ENCODE measurements at regions not wholly inside any gene's neighbourhood (a gene's known extent, or its start where the extent isn't known, plus 50 kb on each side); places are given as distances from the start of the nearest gene placed in this dataset.

DNA sequence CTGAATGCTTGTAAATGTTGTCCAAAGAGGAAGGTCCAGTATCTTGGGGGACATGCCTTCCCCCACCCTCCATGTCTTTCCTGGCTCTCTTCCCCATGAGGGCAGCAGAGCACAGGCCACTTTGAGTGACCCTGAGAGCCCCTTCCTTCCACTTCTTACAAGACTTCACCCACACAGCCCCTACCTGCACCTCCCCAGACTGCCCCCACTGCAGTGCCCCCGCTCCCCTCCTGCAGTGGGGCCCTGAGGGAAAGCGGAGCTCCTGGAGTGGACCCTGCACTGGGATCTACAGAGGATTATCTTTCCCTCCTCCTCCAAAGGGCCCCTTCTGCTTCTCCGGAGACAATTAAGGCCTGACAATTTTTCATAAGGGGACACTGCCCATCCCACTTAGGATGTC, 326.8 kb downstream of the TCERG1L start:
- TF ChIP-seq, protein P1, sequence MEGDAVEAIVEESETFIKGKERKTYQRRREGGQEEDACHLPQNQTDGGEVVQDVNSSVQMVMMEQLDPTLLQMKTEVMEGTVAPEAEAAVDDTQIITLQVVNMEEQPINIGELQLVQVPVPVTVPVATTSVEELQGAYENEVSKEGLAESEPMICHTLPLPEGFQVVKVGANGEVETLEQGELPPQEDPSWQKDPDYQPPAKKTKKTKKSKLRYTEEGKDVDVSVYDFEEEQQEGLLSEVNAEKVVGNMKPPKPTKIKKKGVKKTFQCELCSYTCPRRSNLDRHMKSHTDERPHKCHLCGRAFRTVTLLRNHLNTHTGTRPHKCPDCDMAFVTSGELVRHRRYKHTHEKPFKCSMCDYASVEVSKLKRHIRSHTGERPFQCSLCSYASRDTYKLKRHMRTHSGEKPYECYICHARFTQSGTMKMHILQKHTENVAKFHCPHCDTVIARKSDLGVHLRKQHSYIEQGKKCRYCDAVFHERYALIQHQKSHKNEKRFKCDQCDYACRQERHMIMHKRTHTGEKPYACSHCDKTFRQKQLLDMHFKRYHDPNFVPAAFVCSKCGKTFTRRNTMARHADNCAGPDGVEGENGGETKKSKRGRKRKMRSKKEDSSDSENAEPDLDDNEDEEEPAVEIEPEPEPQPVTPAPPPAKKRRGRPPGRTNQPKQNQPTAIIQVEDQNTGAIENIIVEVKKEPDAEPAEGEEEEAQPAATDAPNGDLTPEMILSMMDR (IDR thresholded peaks at IDR 0.05; ENCODE audit: insufficient read depth, low read length, poor library complexity, severe bottlenecking): no peak
- H3K36me3 ChIP-seq (ENCODE audit: control insufficient read depth, insufficient read depth, low read length): no peaks in the 10 kb centered on the region
- no peaks in the 10 kb centered on the region for H3K27me3 ChIP-seq (ENCODE audit: control insufficient read depth, insufficient read depth, low read length)
- H3K4me3 ChIP-seq (ENCODE audit: low read depth, low read length): no peak overlapping the region
- DNase-seq (ENCODE audit: low read depth): no peak

DNA sequence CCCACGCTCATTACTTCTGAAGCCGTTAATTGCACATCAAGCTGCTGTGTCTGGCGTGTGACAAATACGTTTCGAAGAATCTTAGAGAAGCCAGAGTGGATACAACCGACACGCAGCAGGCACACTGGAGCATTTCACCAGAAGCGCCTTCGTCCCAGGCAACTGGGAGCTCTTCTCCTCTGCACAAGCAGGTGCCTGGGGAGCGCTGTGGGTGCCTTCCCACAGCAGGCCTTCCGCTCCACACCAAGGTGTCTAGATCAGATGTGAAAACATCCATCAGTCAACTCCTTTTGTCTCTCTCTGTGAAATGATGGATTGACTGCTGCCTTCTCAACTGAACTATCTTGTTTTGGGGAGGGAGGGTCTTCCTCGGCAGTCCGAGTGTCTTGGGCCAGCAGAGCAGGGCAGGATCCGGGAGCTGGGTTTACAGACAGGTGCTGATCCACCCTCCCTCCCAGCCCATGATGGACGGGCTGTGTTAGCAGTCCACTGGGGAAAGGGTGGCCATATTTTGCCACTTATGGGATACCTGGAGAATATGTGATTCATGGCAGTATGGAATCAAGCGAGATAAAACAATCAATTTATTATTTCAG, 326.3 kb downstream of the TCERG1L start:
- TF ChIP-seq, protein P1 (IDR thresholded peaks at IDR 0.05; ENCODE audit: insufficient read depth, low read length, poor library complexity, severe bottlenecking): no peak
- Histone ChIP-seq H3K4me3 (ENCODE audit: low read depth, low read length) (no peak overlapping the region), H3K36me3 (ENCODE audit: control insufficient read depth, insufficient read depth, low read length) (no peaks in the 10 kb centered on the region), H3K27me3 (ENCODE audit: control insufficient read depth, insufficient read depth, low read length) (no peaks in the 10 kb centered on the region)
- no peak for DNase-seq (ENCODE audit: low read depth)

DNA sequence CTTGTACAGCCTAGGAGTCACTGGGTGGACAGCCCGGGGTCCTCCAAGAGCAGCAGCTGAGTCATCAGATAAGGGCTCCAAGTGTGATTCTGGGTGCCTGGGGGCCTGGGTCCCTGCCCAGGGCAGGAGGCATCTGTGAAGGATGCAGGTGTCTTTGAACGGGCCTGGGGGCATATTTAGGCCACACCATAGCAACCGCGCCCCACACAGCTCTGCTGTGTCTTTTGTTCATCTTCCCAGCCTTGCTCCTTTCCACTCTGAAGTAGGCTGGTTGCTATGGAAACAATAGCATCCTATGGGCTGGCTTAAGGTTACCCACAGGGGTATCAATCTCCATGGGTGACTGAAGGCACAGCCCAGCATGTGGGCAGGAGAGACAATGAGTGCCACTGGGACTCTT, 324.7 kb downstream of the TCERG1L start:
- H3K27me3 ChIP-seq (ENCODE audit: control insufficient read depth, insufficient read depth, low read length): no peaks in the 10 kb centered on the region
- no peak overlapping the region for H3K4me3 ChIP-seq (ENCODE audit: low read depth, low read length)
- TF ChIP-seq, protein P1 (IDR thresholded peaks at IDR 0.05; ENCODE audit: insufficient read depth, low read length, poor library complexity, severe bottlenecking): no peak
- H3K36me3 ChIP-seq (ENCODE audit: control insufficient read depth, insufficient read depth, low read length): no peaks in the 10 kb centered on the region
- no peak for DNase-seq (ENCODE audit: low read depth)

DNA sequence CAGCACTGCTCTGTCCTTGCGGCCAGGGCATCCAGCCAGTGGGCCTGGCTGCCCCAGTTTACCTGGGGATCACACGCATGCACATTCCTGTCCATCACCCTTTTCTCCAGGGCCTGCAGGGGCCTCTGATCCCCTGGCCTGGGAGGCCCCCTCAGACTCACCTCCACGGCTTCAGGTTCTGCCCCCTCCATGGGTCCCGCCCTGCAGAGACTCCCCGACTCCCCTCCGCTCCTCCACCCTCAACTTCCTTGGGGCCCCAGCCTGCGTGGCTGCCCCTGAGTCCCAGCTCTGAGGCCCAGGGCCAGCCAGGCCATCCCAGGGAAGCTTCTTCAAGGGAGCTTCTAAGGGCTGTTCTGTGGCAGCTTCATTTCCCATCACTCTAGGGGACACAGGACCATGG, 324.1 kb downstream of the TCERG1L start:
- no peak overlapping the region for H3K4me3 ChIP-seq (ENCODE audit: low read depth, low read length)
- TF ChIP-seq, protein P1 (IDR thresholded peaks at IDR 0.05; ENCODE audit: insufficient read depth, low read length, poor library complexity, severe bottlenecking): no peak
- no peak for DNase-seq (ENCODE audit: low read depth)
- no peaks in the 10 kb centered on the region for H3K27me3 ChIP-seq (ENCODE audit: control insufficient read depth, insufficient read depth, low read length)
- H3K36me3 ChIP-seq (ENCODE audit: control insufficient read depth, insufficient read depth, low read length): no peaks in the 10 kb centered on the region

DNA sequence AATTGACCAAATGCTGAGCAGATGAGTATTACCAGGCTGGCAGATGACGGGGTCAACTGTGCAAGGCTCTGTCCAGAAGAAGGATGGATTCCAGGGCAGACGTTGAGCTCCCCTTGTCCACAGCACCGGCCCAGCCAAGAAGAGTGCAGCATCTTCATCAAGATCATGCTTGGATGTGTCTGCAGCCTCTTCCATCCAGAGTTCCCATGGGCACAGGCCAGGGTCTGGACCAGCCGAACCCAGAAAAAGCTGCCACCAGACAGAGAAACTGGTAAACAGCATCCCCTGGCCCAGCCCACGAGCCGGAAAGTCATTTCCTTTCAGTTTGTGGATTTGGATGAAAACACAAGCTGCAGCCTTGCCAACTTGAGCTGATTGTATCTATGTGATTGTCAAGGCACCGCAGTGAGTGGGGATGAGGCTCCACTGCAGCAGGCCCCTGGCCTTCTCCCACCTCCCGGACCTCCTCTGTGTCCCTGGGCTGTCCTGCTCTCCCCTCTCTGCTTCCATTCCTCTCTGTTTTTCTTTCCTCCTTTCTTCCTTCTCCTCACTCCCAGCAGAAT, 321.8 kb downstream of the TCERG1L start:
- no peaks in the 10 kb centered on the region for H3K27me3 ChIP-seq (ENCODE audit: control insufficient read depth, insufficient read depth, low read length)
- no peak for DNase-seq (ENCODE audit: low read depth)
- TF ChIP-seq, protein P1 (IDR thresholded peaks at IDR 0.05; ENCODE audit: insufficient read depth, low read length, poor library complexity, severe bottlenecking): no peak
- no peak overlapping the region for H3K4me3 ChIP-seq (ENCODE audit: low read depth, low read length)
- H3K36me3 ChIP-seq (ENCODE audit: control insufficient read depth, insufficient read depth, low read length): no peaks in the 10 kb centered on the region

DNA sequence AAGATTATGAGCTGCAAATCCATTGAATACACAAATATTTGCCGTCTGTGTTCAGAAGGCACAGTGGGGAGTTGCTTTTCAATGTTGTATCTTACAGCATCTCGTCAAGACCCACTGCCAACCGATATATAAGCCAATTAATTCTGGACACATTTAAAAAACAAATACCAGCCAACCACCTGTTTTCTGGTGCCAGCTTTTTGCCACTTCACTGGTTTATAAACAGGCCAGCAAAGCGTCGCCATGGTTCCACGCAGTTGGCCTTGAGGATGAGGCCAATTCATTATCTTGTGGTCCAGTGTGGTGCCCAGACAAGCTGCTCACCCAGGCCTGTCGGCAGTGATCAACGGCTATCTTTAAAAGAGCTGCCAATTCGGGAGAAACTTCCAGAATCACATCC, 321.0 kb downstream of the TCERG1L start:
- no peaks in the 10 kb centered on the region for H3K27me3 ChIP-seq (ENCODE audit: control insufficient read depth, insufficient read depth, low read length)
- no peak overlapping the region for H3K4me3 ChIP-seq (ENCODE audit: low read depth, low read length)
- DNase-seq (ENCODE audit: low read depth): no peak
- H3K36me3 ChIP-seq (ENCODE audit: control insufficient read depth, insufficient read depth, low read length): no peaks in the 10 kb centered on the region
- TF ChIP-seq, protein P1 (IDR thresholded peaks at IDR 0.05; ENCODE audit: insufficient read depth, low read length, poor library complexity, severe bottlenecking): no peak
